ENCODE measurements at regions not wholly inside any gene's neighbourhood (a gene's known extent, or its start where the extent isn't known, plus 50 kb on each side); places are given as distances from the start of the nearest gene placed in this dataset.

DNA sequence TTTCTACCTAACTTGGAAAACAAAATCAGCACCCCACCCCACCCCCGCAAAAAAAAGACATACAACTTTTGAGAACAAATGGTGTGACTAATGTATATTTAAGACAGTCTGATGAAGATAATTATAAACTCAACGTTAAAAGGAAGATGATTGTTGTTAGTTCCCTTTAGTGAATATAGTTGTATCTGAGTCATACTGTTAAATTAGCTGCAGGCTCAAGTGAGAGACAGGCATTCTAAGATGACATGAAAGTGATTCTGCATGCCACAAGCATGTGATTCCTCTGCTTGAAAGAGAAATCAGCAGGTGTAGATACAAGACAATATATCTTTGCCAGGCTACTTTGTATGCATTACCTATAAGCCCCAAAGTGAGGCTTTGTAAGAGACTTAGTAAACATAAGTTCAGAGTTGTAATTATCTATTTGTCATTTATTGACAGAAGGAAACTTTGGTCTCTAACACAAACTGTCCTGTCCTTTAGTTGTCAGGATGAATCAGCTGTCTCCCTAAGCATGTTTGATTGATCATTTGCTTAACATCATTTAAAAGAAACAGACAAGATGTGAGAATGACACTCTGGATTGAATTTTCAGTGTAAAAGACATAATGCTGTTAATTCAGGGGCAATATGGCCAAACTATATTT is 319.4 kb upstream of the HTR2A start:
- H3K36me3 ChIP-seq (ENCODE audit: control insufficient read depth, insufficient read depth, low read length), result no peaks in the 10 kb centered on the region
- no peaks in the 10 kb centered on the region for H3K4me1 ChIP-seq (ENCODE audit: control insufficient read depth, insufficient read depth, low read length)
- WGBS (ENCODE audit: insufficient coverage, insufficient read length), result 100% methylated on average over 1 of the region's 2 CpGs
- H3K9me3 ChIP-seq (ENCODE audit: control insufficient read depth, insufficient read depth, low read length), result no peaks in the 10 kb centered on the region
- DNase-seq (ENCODE audit: low read depth, low spot score), result no peak
- H3K4me3 ChIP-seq (ENCODE audit: low read length), result no peak overlapping the region
- no peaks in the 10 kb centered on the region for H3K27me3 ChIP-seq (ENCODE audit: control insufficient read depth, insufficient read depth, low read length)
- no peak overlapping the region for H3K27ac ChIP-seq (ENCODE audit: low read length)

DNA sequence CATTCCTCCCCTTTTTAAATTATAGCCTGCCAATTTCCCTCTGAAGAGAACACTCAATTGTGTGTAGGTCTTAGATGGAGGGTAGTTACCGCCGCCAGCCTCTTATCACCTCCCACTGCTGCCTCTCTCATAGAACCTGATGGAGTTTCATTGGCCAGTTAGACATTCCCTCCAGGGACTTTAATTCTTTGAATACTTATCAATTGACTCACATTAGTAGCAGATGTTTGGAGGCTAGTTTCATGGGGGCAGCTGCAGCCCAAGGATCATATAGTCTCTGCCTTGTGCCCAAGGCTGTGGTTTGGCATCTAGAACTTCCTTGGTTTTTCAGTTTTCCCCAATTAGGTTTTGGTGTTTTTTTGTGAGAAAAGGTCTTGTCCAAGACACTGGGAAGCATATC is 318.9 kb upstream of the HTR2A start:
- H3K4me3 ChIP-seq (ENCODE audit: low read length), result no peak overlapping the region
- DNase-seq (ENCODE audit: low read depth, low spot score), result no peak
- no peaks in the 10 kb centered on the region for H3K27me3 ChIP-seq (ENCODE audit: control insufficient read depth, insufficient read depth, low read length)
- no CpG with 5 or more reads among the region's 2 CpGs for WGBS (ENCODE audit: insufficient coverage, insufficient read length)
- H3K36me3 ChIP-seq (ENCODE audit: control insufficient read depth, insufficient read depth, low read length), result no peaks in the 10 kb centered on the region
- H3K4me1 ChIP-seq (ENCODE audit: control insufficient read depth, insufficient read depth, low read length), result no peaks in the 10 kb centered on the region
- H3K9me3 ChIP-seq (ENCODE audit: control insufficient read depth, insufficient read depth, low read length), result no peaks in the 10 kb centered on the region
- H3K27ac ChIP-seq (ENCODE audit: low read length), result no peak overlapping the region

DNA sequence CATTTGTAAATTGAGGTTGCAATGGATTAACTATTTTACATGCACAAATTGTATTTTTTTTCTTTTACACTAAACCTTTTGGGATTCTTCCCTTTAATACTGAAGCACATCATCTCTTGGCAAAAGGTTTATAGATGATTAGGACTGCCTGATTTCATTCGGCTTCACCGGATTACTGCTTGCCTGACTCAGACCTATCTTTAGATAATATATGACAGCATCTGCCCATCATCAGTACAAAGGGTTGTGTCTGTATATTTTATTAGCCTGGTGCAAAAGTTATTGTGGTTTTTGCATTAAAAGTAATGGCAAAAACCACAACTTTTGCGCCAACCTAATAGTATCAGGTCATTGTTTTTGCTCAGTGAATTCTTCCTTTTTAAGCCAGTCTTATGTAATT is 316.2 kb upstream of the HTR2A start:
- H3K36me3 ChIP-seq (ENCODE audit: control insufficient read depth, insufficient read depth, low read length), result no peaks in the 10 kb centered on the region
- no CpG with 5 or more reads among the region's 3 CpGs for WGBS (ENCODE audit: insufficient coverage, insufficient read length)
- no peaks in the 10 kb centered on the region for H3K9me3 ChIP-seq (ENCODE audit: control insufficient read depth, insufficient read depth, low read length)
- H3K4me1 ChIP-seq (ENCODE audit: control insufficient read depth, insufficient read depth, low read length), result no peaks in the 10 kb centered on the region
- H3K27ac ChIP-seq (ENCODE audit: low read length), result no peak overlapping the region
- H3K27me3 ChIP-seq (ENCODE audit: control insufficient read depth, insufficient read depth, low read length), result no peaks in the 10 kb centered on the region
- H3K4me3 ChIP-seq (ENCODE audit: low read length), result no peak overlapping the region
- DNase-seq (ENCODE audit: low read depth, low spot score), result no peak

DNA sequence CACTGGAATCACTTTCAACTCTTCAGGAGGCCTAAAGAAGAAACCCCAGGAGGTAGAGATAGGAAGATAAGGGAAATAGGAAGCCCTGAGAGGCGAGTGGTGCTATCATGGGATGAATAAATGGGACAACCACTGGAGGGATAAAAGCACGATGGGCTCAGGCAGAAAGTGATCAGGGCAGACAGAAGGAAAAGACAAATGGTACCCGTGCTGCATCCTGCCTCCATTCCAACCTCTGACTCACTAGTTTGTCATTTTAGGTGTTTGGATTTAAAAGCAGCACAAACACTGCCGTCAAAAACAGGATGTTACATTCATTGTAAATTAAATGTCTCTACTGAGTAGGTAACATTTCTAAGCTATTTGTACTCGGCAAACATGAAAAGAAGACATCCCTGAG is 314.3 kb upstream of the HTR2A start:
- Histone ChIP-seq H3K4me1 (ENCODE audit: control insufficient read depth, insufficient read depth, low read length) (no peaks in the 10 kb centered on the region), H3K4me3 (ENCODE audit: low read length) (no peak overlapping the region), H3K27me3 (ENCODE audit: control insufficient read depth, insufficient read depth, low read length) (no peaks in the 10 kb centered on the region), H3K27ac (ENCODE audit: low read length) (no peak overlapping the region), H3K36me3 (ENCODE audit: control insufficient read depth, insufficient read depth, low read length) (no peaks in the 10 kb centered on the region), H3K9me3 (ENCODE audit: control insufficient read depth, insufficient read depth, low read length) (no peaks in the 10 kb centered on the region)
- WGBS (ENCODE audit: insufficient coverage, insufficient read length), result no CpG with 5 or more reads among the region's 5 CpGs
- DNase-seq (ENCODE audit: low read depth, low spot score), result no peak

DNA sequence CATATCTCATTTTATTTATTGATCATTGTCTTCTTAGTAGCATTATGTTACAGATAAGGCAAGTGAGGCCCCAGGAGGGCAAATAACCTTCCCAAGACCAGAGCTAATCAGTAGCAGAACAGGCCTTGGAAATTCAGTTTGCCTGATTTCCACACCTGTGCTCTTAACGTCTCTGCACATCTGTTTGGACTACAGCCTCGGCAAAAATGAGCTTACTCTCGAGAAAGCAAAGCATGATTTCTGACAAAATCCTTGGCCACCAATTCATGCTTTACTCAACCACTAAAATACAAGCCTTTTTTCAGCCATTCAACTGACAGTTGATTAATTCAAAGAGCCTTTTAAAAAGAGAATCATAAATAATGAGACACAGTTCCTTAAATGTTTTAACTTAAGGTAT is 309.3 kb upstream of the HTR2A start:
- H3K4me1 ChIP-seq (ENCODE audit: control insufficient read depth, insufficient read depth, low read length), result no peaks in the 10 kb centered on the region
- no peaks in the 10 kb centered on the region for H3K36me3 ChIP-seq (ENCODE audit: control insufficient read depth, insufficient read depth, low read length)
- no peak overlapping the region for H3K4me3 ChIP-seq (ENCODE audit: low read length)
- no peaks in the 10 kb centered on the region for H3K27me3 ChIP-seq (ENCODE audit: control insufficient read depth, insufficient read depth, low read length)
- DNase-seq (ENCODE audit: low read depth, low spot score), result no peak
- no peaks in the 10 kb centered on the region for H3K9me3 ChIP-seq (ENCODE audit: control insufficient read depth, insufficient read depth, low read length)
- WGBS (ENCODE audit: insufficient coverage, insufficient read length), result no CpG with 5 or more reads among the region's 3 CpGs
- no peak overlapping the region for H3K27ac ChIP-seq (ENCODE audit: low read length)

DNA sequence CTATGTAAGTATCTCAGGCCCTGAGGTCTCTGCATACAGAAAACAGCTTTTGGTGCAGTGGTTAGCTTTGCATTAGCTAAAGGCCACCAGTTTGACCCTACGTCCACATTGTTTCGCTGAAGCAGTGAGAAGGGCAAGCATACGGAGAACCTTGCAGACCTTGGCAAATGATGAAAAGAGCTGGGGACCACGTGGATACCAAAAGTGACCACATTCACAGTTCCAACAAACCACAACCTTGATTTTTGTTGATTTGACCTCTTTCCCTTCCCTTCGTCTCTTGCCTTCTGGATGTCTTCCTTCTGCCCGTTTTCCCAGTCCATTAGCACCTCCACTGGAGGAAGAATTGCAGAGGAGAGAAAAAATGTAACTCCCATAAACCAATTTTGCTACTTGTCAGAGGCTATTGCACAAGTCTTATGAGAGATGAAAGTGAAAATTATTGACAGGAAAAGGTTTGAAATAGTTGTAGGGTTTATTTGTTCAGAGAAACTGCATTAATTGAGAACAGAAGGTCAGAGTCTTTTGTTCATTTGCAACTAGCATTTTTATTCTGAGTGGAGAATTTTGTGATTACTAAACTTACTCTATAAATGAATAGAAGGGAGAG is 293.9 kb upstream of the HTR2A start:
- no peak for DNase-seq (ENCODE audit: low read depth, low spot score)
- H3K36me3 ChIP-seq (ENCODE audit: control insufficient read depth, insufficient read depth, low read length), result no peaks in the 10 kb centered on the region
- H3K4me3 ChIP-seq (ENCODE audit: low read length), result no peak overlapping the region
- no peak overlapping the region for H3K27ac ChIP-seq (ENCODE audit: low read length)
- no peaks in the 10 kb centered on the region for H3K4me1 ChIP-seq (ENCODE audit: control insufficient read depth, insufficient read depth, low read length)
- WGBS (ENCODE audit: insufficient coverage, insufficient read length), result no CpG with 5 or more reads among the region's 6 CpGs
- no peaks in the 10 kb centered on the region for H3K9me3 ChIP-seq (ENCODE audit: control insufficient read depth, insufficient read depth, low read length)
- H3K27me3 ChIP-seq (ENCODE audit: control insufficient read depth, insufficient read depth, low read length), result no peaks in the 10 kb centered on the region

DNA sequence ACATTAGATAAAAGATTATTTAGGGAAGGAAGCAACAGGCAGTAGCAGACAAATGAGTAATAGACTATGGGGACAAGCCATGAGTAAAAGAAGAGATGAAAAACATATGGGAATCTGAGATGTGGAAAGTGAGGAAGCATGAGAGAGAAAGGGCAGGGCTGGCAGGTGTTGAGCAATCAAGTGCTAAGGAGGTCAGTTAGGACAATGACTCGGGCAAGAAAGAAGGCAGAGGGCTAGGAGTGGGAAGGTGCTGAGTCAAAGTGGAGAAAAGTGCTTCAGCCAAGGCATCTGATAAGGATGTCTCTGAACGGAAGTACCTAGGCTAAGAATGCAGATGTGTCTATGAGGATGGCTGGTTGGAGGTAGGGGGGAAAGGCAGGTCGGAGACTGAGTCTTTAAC is 291.9 kb upstream of the HTR2A start:
- H3K4me3 ChIP-seq (ENCODE audit: low read length), result no peak overlapping the region
- no peaks in the 10 kb centered on the region for H3K36me3 ChIP-seq (ENCODE audit: control insufficient read depth, insufficient read depth, low read length)
- H3K27me3 ChIP-seq (ENCODE audit: control insufficient read depth, insufficient read depth, low read length), result no peaks in the 10 kb centered on the region
- no peaks in the 10 kb centered on the region for H3K9me3 ChIP-seq (ENCODE audit: control insufficient read depth, insufficient read depth, low read length)
- no peaks in the 10 kb centered on the region for H3K4me1 ChIP-seq (ENCODE audit: control insufficient read depth, insufficient read depth, low read length)
- no peak for DNase-seq (ENCODE audit: low read depth, low spot score)
- no CpG with 5 or more reads among the region's 3 CpGs for WGBS (ENCODE audit: insufficient coverage, insufficient read length)
- no peak overlapping the region for H3K27ac ChIP-seq (ENCODE audit: low read length)

DNA sequence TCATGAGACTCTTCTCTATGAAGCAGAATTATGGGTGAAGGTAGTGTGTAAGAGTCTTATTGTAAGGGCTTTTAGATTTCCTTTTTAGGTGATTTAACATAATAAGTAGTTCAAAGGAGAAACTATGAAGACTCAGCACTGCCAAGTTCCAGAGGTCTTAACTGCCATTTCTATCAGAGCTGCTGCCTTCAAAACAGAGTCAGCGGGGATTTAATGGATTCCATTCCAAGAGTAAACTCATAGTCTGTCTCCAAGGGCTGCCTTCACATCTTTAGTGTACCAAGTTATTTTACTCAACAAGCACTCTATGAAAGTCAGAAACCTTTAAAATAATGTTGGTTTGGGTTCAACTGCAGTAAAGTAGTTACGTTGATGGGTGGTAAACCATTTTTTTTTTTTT is 289.6 kb upstream of the HTR2A start:
- H3K27ac ChIP-seq (ENCODE audit: low read length), result no peak overlapping the region
- no peaks in the 10 kb centered on the region for H3K9me3 ChIP-seq (ENCODE audit: control insufficient read depth, insufficient read depth, low read length)
- no CpG with 5 or more reads among the region's 2 CpGs for WGBS (ENCODE audit: insufficient coverage, insufficient read length)
- H3K4me1 ChIP-seq (ENCODE audit: control insufficient read depth, insufficient read depth, low read length), result no peaks in the 10 kb centered on the region
- no peaks in the 10 kb centered on the region for H3K36me3 ChIP-seq (ENCODE audit: control insufficient read depth, insufficient read depth, low read length)
- H3K4me3 ChIP-seq (ENCODE audit: low read length), result no peak overlapping the region
- H3K27me3 ChIP-seq (ENCODE audit: control insufficient read depth, insufficient read depth, low read length), result no peaks in the 10 kb centered on the region
- DNase-seq (ENCODE audit: low read depth, low spot score), result no peak

DNA sequence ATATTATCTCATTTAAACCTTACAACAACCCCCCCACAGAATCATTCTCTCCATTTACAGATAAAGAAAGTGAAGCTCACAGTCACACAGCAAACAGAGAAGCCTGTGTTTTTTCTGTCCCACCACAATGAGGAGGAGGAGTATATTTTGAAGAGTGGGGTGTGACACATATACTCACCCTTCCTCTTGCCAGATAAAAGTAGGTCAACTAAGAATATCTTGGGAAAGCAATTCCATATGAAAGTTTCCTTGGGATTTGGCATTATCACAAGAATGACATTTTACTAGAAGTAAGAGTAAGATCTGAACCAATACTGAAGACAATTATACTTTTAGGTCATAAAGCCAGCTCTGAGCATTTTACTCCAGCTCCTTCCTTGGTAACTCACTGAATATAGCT is 287.5 kb upstream of the HTR2A start:
- H3K9me3 ChIP-seq (ENCODE audit: control insufficient read depth, insufficient read depth, low read length), result no peaks in the 10 kb centered on the region
- no peaks in the 10 kb centered on the region for H3K27me3 ChIP-seq (ENCODE audit: control insufficient read depth, insufficient read depth, low read length)
- H3K4me1 ChIP-seq (ENCODE audit: control insufficient read depth, insufficient read depth, low read length), result no peaks in the 10 kb centered on the region
- no peak for DNase-seq (ENCODE audit: low read depth, low spot score)
- no peak overlapping the region for H3K4me3 ChIP-seq (ENCODE audit: low read length)
- no peak overlapping the region for H3K27ac ChIP-seq (ENCODE audit: low read length)
- no peaks in the 10 kb centered on the region for H3K36me3 ChIP-seq (ENCODE audit: control insufficient read depth, insufficient read depth, low read length)

DNA sequence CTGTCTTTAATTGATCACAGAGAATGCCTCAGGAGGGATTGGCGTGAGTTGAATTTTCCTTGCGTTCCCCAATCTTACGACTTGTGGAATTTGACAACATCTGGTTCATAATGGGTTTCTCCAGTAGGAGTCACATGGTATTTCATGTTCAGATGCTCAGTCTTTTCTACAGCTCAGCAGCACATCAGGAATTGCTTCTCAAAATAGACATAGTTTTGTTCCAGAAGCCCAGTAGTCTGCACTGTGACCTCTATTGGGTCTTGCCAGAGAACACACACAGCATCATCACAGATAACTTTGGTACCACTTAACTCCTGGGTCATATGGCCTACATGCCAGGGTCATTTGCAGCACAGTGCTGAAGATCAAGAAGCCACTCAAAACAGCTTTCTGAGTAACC is 282.5 kb upstream of the HTR2A start:
- Histone ChIP-seq H3K27ac (ENCODE audit: low read length) (no peak overlapping the region), H3K27me3 (ENCODE audit: control insufficient read depth, insufficient read depth, low read length) (no peaks in the 10 kb centered on the region), H3K4me3 (ENCODE audit: low read length) (no peak overlapping the region), H3K36me3 (ENCODE audit: control insufficient read depth, insufficient read depth, low read length) (no peaks in the 10 kb centered on the region), H3K9me3 (ENCODE audit: control insufficient read depth, insufficient read depth, low read length) (no peaks in the 10 kb centered on the region), H3K4me1 (ENCODE audit: control insufficient read depth, insufficient read depth, low read length) (no peaks in the 10 kb centered on the region)
- DNase-seq (ENCODE audit: low read depth, low spot score), result no peak
- no CpG with 5 or more reads among the region's 3 CpGs for WGBS (ENCODE audit: insufficient coverage, insufficient read length)

Data from iPS DF 6.9 (cell line).